ENCODE measurements at regions not wholly inside any gene's neighbourhood (a gene's known extent, or its start where the extent isn't known, plus 50 kb on each side); places are given as distances from the start of the nearest gene placed in this dataset.

- no peak for DNase-seq
Observed at GRCh38 chr9:99401680-99402504, 179.8 kb downstream of the SEC61B start.

DNA sequence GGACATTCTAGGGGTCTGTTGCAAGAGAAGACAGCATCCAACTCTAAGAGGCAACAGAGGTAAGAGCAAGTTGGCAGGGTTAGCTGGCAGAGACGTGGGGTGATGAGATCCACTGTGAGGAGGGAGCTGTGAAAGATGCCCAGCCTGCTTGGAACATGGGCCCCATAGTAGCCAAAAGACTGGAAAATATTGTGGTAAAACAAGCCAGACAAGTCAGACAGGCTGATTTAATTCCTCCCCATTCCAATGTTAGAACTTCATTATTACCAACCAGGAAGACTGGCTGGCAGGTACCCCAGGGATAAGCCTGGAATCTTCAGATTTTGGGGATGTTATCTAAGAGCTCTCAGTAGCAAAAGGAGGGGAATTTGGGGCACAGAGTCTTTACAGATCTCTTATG lies 181.3 kb downstream of the SEC61B start:
- DNase-seq: no peak

DNA sequence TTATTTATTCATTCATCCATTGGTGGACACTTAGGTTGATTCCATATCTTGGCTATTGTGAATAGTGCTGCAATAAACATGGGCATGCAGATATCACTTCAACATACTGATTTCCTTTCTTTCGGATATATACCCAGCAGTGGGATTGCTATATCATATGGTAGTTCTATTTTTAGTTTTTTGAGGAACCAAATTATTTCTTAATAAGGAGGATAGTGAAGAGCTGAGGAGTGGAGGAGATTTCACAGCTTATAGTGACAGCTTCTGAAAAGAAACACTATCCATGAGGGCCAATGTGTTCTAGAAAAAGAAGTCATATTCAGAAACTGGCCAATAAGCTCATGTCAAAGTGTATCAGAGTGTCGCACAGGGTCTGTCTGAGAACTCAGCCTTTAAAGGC lies 183.3 kb downstream of the SEC61B start:
- DNase-seq: no peak

- DNase-seq: no peak
Observed at GRCh38 chr9:99406939-99407338, 184.9 kb downstream of the SEC61B start.

DNA sequence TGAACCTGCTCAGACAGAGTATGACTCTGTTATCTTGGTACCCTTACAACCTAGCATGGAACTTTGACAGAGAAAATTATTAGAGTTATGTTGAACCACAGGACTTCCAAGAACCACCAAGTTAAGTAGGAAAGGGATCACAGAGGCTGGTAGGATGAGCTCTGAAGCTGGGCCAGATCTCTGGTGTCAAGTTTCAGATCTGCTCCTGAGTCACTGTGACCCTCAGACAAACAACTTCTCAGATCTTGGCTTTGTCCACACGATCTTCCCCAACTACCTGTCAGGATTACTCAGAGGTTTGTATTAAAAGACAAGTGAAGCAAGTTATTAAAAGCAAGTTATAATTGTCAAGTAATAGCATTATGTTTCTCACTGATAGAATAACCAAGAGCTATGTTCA lies 189.0 kb downstream of the SEC61B start:
- no peak for DNase-seq

GRCh38 chr9:99411479-99412115 lies 189.5 kb downstream of the SEC61B start:
- DNase-seq: no peak

GRCh38 chr9:99412606-99413005 lies 190.5 kb downstream of the SEC61B start:
- DNase-seq: no peak

- DNase-seq: no peak
Observed at GRCh38 chr9:99414321-99414720, 192.2 kb downstream of the SEC61B start.

GRCh38 chr9:99415606-99416005 lies 193.5 kb downstream of the SEC61B start:
- DNase-seq: no peak

- DNase-seq: no peak
Observed at GRCh38 chr9:99416007-99416406, 193.9 kb downstream of the SEC61B start.

DNA sequence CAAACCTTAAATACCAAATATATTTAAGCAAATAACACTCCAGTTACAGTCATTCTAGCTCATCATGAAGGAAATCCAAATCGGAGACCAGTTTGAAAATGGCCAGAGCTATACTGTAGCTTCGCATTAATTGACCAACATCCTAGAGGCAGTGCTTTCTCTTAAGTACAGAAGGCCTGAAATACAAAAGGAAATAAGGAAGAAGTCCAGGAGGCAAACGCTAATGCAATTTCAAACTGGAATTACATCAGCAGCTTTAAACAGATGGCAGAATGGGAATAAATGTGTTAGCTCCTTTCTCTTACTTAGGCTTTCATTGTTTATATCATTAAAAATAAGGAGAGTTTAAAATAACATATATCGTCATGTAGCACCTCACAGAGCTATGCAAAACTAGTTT lies 197.0 kb downstream of the SEC61B start:
- DNase-seq: no peak

DNA sequence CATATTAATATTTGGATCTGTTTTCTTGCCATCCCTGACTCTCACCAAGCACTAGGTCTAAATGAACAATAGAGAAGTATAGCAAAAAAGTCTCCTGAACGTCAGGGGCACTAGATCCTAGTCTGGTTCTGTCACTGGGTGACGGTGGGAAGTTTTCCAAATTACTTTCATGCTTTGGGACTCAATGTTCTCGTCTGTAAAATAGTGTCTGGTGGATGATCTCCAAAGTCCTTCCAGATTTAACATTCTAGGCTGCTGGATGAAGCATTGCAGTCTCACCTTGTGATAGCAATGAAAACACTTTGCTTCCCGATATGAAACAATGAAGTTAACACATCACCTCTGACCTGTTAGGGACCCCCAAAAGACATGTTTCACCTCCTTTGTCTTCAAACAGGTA lies 199.3 kb downstream of the SEC61B start:
- DNase-seq: no peak

- no peak for DNase-seq
Observed at GRCh38 chr9:99425124-99425523, 203.0 kb downstream of the SEC61B start.

GRCh38 chr9:99425923-99426842 lies 204.1 kb downstream of the SEC61B start:
- no peak for DNase-seq

DNA sequence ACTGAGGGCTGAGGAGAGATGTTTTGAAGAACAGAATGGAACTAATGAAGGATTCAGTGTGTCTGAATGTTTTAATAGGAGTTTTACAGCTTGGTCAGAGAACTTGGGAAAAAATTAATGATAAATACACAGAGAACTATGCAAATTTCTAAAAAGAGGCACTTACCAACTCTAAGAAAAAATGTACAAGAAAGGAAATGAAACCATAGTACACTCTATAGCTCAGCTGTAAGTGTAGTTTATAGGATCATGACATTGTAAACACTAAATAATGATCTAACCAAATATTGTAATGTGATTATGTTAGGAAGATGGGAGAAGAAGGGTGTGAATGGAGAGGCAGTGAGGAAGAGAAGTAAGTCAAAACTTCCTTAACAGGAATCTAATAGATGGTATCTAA lies 205.2 kb downstream of the SEC61B start:
- DNase-seq: no peak

DNA sequence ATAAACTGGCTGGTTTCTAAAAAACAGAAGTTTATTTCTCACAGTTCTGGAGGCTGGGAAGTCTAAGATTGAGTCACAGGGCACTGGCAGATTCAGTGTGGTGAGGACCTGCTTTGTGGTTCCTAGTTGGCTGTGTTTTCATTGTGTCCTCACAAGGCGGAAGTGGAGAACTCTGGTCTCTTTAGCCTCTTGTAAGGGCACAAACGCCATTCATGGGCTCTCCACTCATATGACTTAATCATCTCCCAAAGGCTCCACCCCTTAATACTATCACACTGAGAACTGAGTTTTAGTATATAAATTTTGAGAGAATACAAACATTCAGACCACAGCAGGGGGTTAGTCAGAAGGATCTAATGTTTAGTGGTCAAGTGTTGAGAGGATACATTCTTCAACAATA lies 208.2 kb downstream of the SEC61B start:
- DNase-seq: no peak

- DNase-seq: no peak
Observed at GRCh38 chr9:99431103-99431502, 209.0 kb downstream of the SEC61B start.

GRCh38 chr9:99432075-99432474 lies 210.0 kb downstream of the SEC61B start:
- no peak for DNase-seq

- DNase-seq: no peak
Observed at GRCh38 chr9:99433095-99433494, 211.0 kb downstream of the SEC61B start.

- DNase-seq: no peak
Observed at GRCh38 chr9:99433555-99433954, 211.5 kb downstream of the SEC61B start.

GRCh38 chr9:99436616-99437015 lies 214.5 kb downstream of the SEC61B start:
- no peak for DNase-seq

DNA sequence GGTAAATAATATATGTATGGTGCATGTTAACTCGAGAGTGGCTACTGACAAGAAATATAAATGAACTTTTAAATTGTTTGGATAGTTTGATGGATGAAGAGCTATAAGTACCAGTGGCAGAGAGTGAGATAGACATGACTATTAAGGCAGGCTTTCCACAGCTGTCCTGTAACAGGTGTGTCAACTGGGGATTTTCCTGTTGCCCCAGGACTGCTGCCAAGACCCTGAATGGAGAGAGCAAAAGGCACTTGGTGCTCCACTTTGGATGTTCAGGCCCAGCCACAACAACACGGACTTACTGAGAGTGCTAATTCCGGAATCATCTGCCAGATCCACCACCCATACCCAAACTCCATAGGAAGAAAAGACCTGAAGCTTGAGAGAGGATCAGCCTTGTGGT lies 215.1 kb downstream of the SEC61B start:
- no peak for DNase-seq

DNA sequence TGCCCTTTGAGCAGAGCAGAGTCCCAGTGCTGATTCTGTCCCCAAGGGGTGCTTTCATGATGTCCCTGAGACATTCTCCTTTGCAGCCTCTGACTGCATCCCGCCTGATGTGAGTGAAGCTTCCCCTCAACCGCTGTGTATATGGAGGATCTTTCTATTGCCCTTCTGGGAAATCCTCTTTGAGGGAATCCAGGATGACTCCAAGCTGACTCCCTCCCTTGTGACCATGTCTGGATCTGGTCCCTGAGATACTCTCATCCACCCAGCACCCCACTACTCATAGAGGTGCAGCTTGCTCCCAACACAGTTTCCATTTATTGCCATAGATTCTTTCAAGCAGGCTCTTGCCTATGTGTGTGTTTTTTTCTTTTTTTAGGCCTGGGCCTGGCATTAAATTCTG lies 216.5 kb downstream of the SEC61B start:
- DNase-seq: no peak

DNA sequence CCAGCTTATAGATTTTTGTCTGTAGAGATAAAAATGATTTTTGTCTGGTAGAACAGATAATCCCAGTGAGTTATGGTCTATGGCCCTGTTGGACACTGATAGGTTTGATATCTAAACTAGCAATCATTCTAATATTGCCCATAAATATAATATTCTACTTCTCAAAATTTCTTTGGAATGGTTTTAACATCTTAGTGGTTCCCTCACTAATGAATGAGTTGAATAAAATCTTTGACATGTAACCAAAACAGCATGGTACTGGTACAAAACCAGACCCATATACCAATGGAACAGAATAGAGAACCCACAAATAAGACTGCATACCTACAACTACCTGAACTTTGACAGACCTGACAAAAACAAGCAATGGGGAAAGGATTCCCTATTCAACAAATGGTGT lies 219.7 kb downstream of the SEC61B start:
- DNase-seq: no peak
